HEK293 (cell line): ENCODE measurements at regions not wholly inside any gene's neighbourhood (a gene's known extent, or its start where the extent isn't known, plus 50 kb on each side); places are given as distances from the start of the nearest gene placed in this dataset.
"Not testable (repeated sequence)": the region's sequence is repeated elsewhere in the genome, so short reads cannot be mapped to it uniquely, and the experiment has no call there.

Experiments
- CTCF ChIA-PET: fragments of 350-600 bp; formaldehyde crosslinking; extraction: SDS; loops from one replicate; lab custom pipeline; 2021; ENCODE audit warnings: antibody characterized with exemption; lab: Yijun Ruan, JAX
- POLR2A ChIA-PET: fragments of 300-600 bp; formaldehyde crosslinking; extraction: SDS; loops from one replicate; lab custom pipeline; 2020; ENCODE audit warnings: antibody characterized with exemption, inconsistent platforms; lab: Yijun Ruan, JAX
- H3K27ac ChIP-seq: fragments of 200-500 bp; sonication (Bioruptor generic); 2 replicates; pipeline ENCODE4 v1.5.1; 2014; ENCODE audit warnings: low read depth, low read length, control low read depth, inconsistent platforms; ENCODE audit errors: extremely low read depth
- H3K36me3 ChIP-seq, 2 experiments: fragments of 200-500 bp in 1 of 2; sonication (Bioruptor generic) in 1 of 2; 1 replicate in 1 of 2; 2 replicates in 1 of 2; pipeline ENCODE4 v1.5.1; 2014 to 2017; ENCODE audit warnings: inconsistent platforms in 2 of 2, low read length in 2 of 2; ENCODE audit not compliant: control insufficient read depth in 2 of 2, insufficient read depth in 1 of 2
- H3K4me1 ChIP-seq: fragments of 200-500 bp; sonication (Bioruptor generic); 2 replicates; pipeline ENCODE4 v1.5.1; 2014; ENCODE audit warnings: mild to moderate bottlenecking, low read length, inconsistent platforms; ENCODE audit not compliant: control insufficient read depth, insufficient read depth
- H3K4me3 ChIP-seq: 2 replicates; pipeline ENCODE4 v1.5.1; 2011; ENCODE audit warnings: low read depth, mild to moderate bottlenecking, control low read depth, low read length, moderate library complexity
- H3K9me3 ChIP-seq: fragments of 200-500 bp; sonication (Bioruptor generic); 2 replicates; pipeline ENCODE4 v1.5.1; 2014; ENCODE audit warnings: low read depth, low read length, inconsistent platforms; ENCODE audit not compliant: control insufficient read depth, insufficient read depth
- KLF16 ChIP-seq: fragments of 450-650 bp; formaldehyde crosslinking; IDR thresholded peaks from 2 replicates; pipeline ENCODE4 v1.5.1; 2017; ENCODE audit warnings: missing biosample characterization, missing genetic modification characterization
- SETDB1 ChIP-seq: IDR thresholded peaks from one replicate; pipeline ENCODE4 v1.6.1; 2017; ENCODE audit warnings: mild to moderate bottlenecking, low read length, moderate library complexity, mixed read lengths; ENCODE audit not compliant: insufficient read length
- ZNF239 ChIP-seq: fragments of 450-650 bp; formaldehyde crosslinking; IDR thresholded peaks from 2 replicates; pipeline ENCODE4 v1.5.1; 2016; ENCODE audit warnings: missing biosample characterization, missing genetic modification characterization
- ZNF292 ChIP-seq: fragments of 450-650 bp; formaldehyde crosslinking; IDR thresholded peaks from 2 replicates; pipeline ENCODE4 v1.5.1; 2016; ENCODE audit warnings: low read depth, missing biosample characterization, missing genetic modification characterization, borderline replicate concordance
- ZNF350 ChIP-seq: fragments of 450-650 bp; formaldehyde crosslinking; IDR thresholded peaks from 2 replicates; pipeline ENCODE4 v1.5.0; 2017; ENCODE audit warnings: missing biosample characterization, mild to moderate bottlenecking, missing genetic modification characterization
- ZNF544 ChIP-seq: fragments of 450-650 bp; formaldehyde crosslinking; IDR thresholded peaks from 2 replicates; pipeline ENCODE4 v1.5.0; 2017; ENCODE audit warnings: missing biosample characterization, missing genetic modification characterization
- ZNF555 ChIP-seq: fragments of 450-650 bp; formaldehyde crosslinking; conservative IDR thresholded peaks from 2 replicates; pipeline ENCODE4 v1.5.1; 2017; ENCODE audit warnings: missing biosample characterization, mild to moderate bottlenecking, missing genetic modification characterization, inconsistent platforms
- ZNF585B ChIP-seq: fragments of 450-650 bp; formaldehyde crosslinking; IDR thresholded peaks from 2 replicates; pipeline ENCODE4 v1.5.1; 2016; ENCODE audit warnings: missing biosample characterization, missing genetic modification characterization
- ZNF704 ChIP-seq: fragments of 450-650 bp; formaldehyde crosslinking; IDR thresholded peaks from 2 replicates; pipeline ENCODE4 v1.5.1; 2016; ENCODE audit warnings: missing biosample characterization, missing genetic modification characterization
- ZNF785 ChIP-seq: fragments of 450-650 bp; formaldehyde crosslinking; IDR thresholded peaks from 2 replicates; pipeline ENCODE4 v1.5.1; 2016; ENCODE audit warnings: missing biosample characterization, missing genetic modification characterization
- ZNF791 ChIP-seq: fragments of 450-650 bp; formaldehyde crosslinking; IDR thresholded peaks from 2 replicates; pipeline ENCODE4 v1.5.1; 2016; ENCODE audit warnings: missing biosample characterization, missing genetic modification characterization
- ZSCAN5A ChIP-seq: fragments of 450-650 bp; formaldehyde crosslinking; IDR thresholded peaks from 2 replicates; pipeline ENCODE4 v1.5.1; 2016; ENCODE audit warnings: missing biosample characterization, missing genetic modification characterization
- TF ChIP-seq, protein P1 (sequence below): fragments of 450-650 bp; formaldehyde crosslinking; IDR thresholded peaks from 2 replicates; pipeline ENCODE4 v1.5.1; 2017; ENCODE audit warnings: missing biosample characterization, missing genetic modification characterization
- TF ChIP-seq, protein P2 (sequence below): fragments of 450-650 bp; formaldehyde crosslinking; IDR thresholded peaks from 2 replicates; pipeline ENCODE4 v1.5.1; 2016; ENCODE audit warnings: missing biosample characterization, missing genetic modification characterization, low read depth

DNA sequence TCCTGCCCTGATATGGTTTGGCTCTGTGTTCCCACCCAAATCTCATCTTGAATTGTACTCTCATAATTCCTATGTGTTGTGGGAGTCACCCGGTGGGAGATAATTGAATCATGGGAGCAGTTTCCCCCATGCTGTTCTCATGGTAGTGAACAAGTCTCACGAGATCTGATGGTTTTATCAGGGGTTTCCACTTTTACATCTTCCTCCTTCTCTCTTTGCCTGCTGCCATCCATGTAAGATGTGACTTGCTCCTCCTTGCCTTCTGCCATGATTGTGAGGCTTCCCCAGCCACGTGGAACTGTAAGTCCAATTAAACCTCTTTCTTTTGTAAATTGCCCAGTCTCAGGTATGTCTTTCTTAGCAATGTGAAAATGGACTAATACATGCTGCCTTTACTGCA, 111.9 kb upstream of the STMND1 start:
- POLR2A ChIA-PET, H3K27ac ChIP-seq, H3K4me1 ChIP-seq, H3K4me3 ChIP-seq, CTCF ChIA-PET, H3K9me3 ChIP-seq, H3K36me3 ChIP-seq: not testable (repeated sequence)
- peak; percentile 64 for TF ChIP-seq SETDB1

DNA sequence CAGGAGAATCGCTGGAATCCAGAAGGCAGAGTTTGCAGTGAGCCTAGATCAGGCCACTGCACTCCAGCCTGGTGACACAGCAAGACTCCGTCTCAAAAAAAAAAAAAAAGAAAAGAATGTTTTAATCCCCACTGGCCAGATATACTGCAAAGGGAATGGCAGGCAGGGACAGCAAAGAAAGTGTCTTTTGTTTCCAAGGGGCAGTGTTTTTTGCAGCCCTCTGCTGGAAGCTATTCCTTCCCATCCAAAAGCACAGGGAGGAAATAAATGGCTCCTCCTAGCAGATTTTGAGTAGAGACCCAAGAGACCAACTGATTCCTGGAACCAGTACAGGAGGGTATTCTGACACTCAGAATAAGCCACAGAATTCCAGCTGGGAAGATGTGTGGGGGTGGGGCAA, 112.5 kb upstream of the STMND1 start:
- CTCF ChIA-PET, result interaction anchor here (0.6 to 1.2 kb wide), 2 partner anchors 38 to 97 kb away, joined by 4 read pairs; no protein-coding TSS in a partner anchor
- Histone ChIP-seq H3K4me3 (no peak overlapping the region), H3K9me3 (no peaks in the 10 kb centered on the region; the same call in 1 of the 2 replicates), H3K36me3 (no peaks in the 10 kb centered on the region), H3K4me1 (no peaks in the 10 kb centered on the region), H3K27ac (no peak overlapping the region)
- POLR2A ChIA-PET, result interaction anchor here (0.5 kb wide), 1 partner anchor 263 kb away, joined by 5 read pairs; no protein-coding TSS in a partner anchor
- TF ChIP-seq ZNF544 (tag by site-specific recombination) (no peak), ZSCAN5A (tag by site-specific recombination) (no peak), ZNF585B (no peak), ZNF292 (tag by site-specific recombination) (no peak), KLF16 (tag by site-specific recombination) (no peak), ZNF239 (tag by site-specific recombination) (no peak), ZNF791 (no peak), ZNF555 (tag by site-specific recombination) (no peak), ZNF785 (tag by site-specific recombination) (no peak), ZNF350 (no peak)
- TF ChIP-seq, protein P1, sequence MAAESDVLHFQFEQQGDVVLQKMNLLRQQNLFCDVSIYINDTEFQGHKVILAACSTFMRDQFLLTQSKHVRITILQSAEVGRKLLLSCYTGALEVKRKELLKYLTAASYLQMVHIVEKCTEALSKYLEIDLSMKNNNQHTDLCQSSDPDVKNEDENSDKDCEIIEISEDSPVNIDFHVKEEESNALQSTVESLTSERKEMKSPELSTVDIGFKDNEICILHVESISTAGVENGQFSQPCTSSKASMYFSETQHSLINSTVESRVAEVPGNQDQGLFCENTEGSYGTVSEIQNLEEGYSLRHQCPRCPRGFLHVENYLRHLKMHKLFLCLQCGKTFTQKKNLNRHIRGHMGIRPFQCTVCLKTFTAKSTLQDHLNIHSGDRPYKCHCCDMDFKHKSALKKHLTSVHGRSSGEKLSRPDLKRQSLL, result no peak

GRCh38 chr6:16987996-16988395, 113.9 kb upstream of the STMND1 start:
- H3K9me3 ChIP-seq, result no peaks in the 10 kb centered on the region; the same call in 1 of the 2 replicates
- TF ChIP-seq, protein P2, sequence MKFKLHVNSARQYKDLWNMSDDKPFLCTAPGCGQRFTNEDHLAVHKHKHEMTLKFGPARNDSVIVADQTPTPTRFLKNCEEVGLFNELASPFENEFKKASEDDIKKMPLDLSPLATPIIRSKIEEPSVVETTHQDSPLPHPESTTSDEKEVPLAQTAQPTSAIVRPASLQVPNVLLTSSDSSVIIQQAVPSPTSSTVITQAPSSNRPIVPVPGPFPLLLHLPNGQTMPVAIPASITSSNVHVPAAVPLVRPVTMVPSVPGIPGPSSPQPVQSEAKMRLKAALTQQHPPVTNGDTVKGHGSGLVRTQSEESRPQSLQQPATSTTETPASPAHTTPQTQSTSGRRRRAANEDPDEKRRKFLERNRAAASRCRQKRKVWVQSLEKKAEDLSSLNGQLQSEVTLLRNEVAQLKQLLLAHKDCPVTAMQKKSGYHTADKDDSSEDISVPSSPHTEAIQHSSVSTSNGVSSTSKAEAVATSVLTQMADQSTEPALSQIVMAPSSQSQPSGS, result 0 out of 2 replicates have a peak, but pooled peaks have one; percentile 46
- no peak for TF ChIP-seq ZNF704 (tag by site-specific recombination)
- H3K4me3 ChIP-seq, result no peak overlapping the region
- no peaks in the 10 kb centered on the region for H3K4me1 ChIP-seq
- H3K36me3 ChIP-seq, result no peaks in the 10 kb centered on the region
- CTCF ChIA-PET, result interaction anchor here (0.6 kb wide), 2 partner anchors 14 to 586 kb away, joined by 3 to 5 read pairs; no protein-coding TSS in a partner anchor
- H3K27ac ChIP-seq, result no peak overlapping the region
- POLR2A ChIA-PET, result no interaction called here
